ENCODE measurements at regions not wholly inside any gene's neighbourhood (a gene's known extent, or its start where the extent isn't known, plus 50 kb on each side); places are given as distances from the start of the nearest gene placed in this dataset.

- TF ChIP-seq CTCF (conservative IDR thresholded peaks at IDR 0.05) = no peak
- no peak overlapping the region for H3K27ac ChIP-seq
Measured at GRCh38 chr5:162484095-162484494, 416.5 kb downstream of the GABRG2 start.

GRCh38 chr5:162484986-162485385 is 417.4 kb downstream of the GABRG2 start:
- no peak for TF ChIP-seq CTCF (conservative IDR thresholded peaks at IDR 0.05)
- no peak overlapping the region for H3K27ac ChIP-seq

- TF ChIP-seq CTCF (conservative IDR thresholded peaks at IDR 0.05) = no peak
- H3K27ac ChIP-seq = no peak overlapping the region
Measured at GRCh38 chr5:162485666-162486292, 418.2 kb downstream of the GABRG2 start.

GRCh38 chr5:162487528-162488525 is 420.3 kb downstream of the GABRG2 start:
- no peak for TF ChIP-seq CTCF (conservative IDR thresholded peaks at IDR 0.05)
- no peak overlapping the region for H3K27ac ChIP-seq

GRCh38 chr5:162496100-162496808 is 428.7 kb downstream of the GABRG2 start:
- TF ChIP-seq CTCF (conservative IDR thresholded peaks at IDR 0.05) = no peak
- H3K27ac ChIP-seq = no peak overlapping the region

- TF ChIP-seq CTCF (conservative IDR thresholded peaks at IDR 0.05) = no peak
- H3K27ac ChIP-seq = no peak overlapping the region
Measured at GRCh38 chr5:162497455-162497854, 429.9 kb downstream of the GABRG2 start.

- TF ChIP-seq CTCF (conservative IDR thresholded peaks at IDR 0.05) = no peak
- no peak overlapping the region for H3K27ac ChIP-seq
Measured at GRCh38 chr5:162502780-162503179, 435.2 kb downstream of the GABRG2 start.

Measured in VCaP (cell line).